GM19351 (cell line): ENCODE measurements at regions not wholly inside any gene's neighbourhood (a gene's known extent, or its start where the extent isn't known, plus 50 kb on each side); places are given as distances from the start of the nearest gene placed in this dataset.

Experiments
- ATAC-seq: cut with Tn5 transposase; IDR thresholded peaks from one replicate; pipeline ENCODE4 v1.9.1; 2021; ENCODE audit warnings: mild to moderate bottlenecking, moderate library complexity; ENCODE audit not compliant: unreplicated experiment

DNA sequence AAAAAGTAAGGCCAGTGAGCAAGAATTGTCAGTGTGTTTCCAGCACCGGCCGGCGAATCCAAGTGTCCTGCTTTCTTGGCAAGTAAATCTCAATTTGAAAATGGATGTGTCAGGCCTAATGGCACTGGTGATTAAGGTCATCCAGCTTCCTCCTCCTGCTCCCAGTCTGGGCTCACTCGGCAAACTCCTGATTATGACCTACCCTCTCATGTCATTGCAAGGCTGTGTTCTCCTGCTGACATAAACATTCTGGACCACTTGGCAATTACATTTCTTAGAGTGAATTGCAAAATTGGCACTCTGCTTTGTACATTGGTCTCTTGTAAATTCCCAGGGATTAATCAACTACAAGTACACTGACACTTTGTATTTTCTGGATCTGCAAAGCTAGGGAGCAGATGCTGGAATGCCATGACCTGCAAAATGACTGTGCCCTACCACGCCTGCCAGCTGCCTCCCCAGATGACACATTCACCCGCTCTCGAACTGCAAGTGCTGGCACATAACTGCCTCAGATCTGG, 473.8 kb downstream of the KIF20B start:
- no peak for ATAC-seq

DNA sequence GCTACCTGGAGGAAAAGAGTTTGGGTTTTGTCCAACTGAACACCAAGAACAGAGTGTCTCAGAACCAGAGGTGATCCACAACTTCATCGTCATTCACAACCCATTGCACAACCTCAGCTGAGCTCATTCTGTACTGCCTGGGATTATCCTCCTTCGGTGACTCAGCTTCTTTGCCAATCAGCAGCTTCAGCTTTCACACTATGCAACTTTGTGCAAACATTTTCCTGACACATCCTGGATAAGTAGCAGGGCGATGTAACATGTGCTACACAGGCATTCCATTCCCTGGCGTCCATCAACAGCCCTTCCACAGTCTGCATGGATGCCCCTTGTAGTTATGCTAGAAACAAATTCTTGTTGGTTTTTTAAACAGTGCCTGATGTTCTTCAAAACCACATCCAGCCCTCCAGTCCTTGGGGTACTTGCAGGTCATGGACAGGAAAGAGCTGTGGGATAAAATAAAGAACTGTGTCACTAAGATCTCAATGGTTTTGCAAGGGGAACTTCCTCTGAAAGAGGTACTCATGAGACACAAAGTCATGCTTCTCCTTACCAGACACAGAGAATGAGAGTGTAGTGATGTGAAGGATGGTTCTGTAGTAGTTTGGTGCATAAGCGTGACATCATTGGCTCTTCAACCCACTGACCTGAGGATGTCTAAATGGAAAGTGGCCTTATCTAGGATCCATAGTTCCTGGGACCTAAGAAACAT, 478.5 kb downstream of the KIF20B start:
- no peak for ATAC-seq

DNA sequence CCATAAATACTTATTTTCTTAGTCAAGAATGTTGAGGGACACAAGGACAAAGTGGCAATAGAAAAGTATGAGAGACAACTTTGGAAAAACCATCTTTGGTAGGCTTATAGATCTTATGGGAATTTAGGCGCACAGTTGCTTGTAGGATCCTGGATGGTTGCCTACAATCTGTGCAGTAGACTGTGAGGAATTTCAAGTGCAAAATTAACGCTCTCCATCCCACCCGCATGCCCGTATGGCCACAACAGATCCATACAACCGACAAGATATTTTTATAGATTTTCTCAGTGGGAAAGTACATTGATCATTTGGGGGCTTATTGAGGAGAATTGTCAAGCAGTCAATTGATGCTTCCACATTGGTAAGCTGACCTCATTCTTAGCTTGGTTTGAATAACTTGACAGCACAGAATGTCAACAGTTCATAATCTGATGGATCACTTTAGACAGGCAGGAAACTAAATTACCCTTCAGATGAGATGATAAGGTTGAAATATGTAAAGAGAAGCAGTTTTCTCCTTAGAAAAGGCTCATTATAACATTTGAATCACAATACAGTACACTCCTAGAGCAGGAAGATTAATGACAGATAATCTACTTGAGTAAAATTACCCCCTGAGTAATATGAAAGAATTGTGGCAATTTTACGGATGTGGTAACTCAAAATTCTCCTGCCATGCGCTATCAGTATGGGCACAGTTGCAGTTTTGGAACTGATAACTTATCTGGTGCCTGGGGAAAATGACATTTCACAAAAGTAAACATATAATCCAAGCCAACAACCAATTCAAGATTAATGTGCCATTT, 479.7 kb downstream of the KIF20B start:
- no peak for ATAC-seq

DNA sequence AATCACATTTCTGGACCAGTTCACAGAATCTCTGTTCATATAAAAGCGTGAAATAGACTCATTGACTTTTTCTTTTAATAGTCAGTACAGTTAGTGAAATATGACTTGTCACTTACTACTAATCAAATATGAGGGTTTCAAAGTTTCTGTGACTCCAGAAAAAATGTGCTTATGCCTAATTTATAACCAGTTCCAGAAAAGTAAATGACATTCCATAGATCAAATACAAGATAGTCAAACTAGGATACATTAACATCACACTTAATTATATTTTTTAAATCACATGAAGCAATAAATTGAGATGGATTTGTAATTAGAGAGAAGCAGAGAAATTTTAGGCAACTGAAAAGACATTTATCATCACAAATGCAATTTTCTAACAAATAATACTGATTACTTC, 491.4 kb downstream of the KIF20B start:
- no peak for ATAC-seq

DNA sequence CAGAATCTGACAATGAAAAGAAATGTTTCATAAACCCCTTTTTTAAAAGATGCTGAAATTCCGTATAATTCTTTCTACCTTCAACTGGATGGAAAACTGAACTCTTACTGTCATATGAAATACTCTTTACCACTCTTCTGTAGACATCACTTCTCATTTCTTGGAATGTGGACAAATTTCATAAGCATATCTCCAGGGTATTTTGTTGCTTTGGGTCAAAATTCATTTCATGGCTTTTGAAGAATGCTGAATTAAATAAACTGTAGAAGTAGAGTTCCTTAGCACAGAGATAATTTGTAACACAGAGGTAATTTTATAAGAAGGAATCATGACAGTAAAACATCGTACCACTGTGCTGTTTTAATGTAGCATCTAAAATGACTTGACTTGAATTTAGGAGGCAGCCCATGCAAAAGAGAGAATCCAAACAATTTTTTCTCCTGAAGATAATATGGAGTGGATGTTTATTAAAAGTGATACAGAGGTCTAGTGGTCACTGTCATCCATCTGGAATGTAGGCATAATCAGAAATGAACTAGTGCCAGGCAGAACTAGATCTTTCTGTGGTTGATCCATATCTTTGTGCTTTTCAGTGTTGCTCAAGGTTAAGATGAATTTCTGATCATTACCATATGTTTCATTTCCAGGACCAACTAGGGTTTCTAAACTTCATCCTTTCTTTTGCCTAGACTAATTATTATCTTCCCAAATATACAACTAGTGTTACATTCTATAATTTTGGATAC, 492.0 kb downstream of the KIF20B start:
- ATAC-seq, result no peak

DNA sequence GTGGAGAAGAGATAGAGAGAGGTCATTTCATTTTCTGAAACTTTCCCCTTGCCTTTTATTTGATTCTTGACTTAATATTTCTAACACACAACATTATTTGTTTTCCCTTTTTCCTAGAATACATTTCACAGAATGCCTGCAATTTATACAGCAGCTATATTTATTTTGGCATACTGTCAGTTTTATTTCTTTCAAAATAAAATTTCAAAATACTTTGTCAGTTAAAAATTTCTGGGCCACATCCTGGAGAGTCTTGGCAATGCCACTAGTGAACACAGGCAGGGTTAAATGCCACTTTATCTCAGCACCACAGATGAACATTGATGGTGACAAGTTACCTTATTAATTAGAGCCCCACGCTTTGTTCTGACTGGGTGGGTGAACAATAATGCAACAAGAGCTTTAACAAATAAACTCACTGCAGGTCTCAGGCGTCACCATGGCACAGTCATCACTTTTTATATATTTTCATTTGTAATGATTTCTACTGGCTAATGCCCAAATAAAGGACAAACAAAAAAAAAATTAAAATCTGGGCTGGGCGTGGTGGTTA, 494.0 kb downstream of the KIF20B start:
- no peak for ATAC-seq

DNA sequence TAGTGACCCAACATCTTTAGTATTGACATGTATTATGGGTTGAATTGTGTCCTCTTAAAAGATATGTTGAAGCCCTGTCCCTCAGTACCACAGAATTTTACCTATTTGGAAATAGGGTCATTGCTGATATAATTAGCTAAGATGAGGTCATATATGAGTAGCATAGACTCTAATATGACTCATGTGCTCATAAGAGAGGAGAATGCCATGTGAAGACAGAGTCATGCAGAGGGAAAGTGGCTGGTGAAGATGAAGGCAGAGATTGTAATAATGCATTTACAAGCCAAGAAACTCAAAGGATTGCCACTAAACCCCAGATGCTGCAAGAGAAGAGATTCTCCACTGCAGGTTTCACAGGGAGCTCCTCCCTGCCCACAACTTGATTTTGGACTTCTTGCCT, 496.4 kb downstream of the KIF20B start:
- no peak for ATAC-seq

DNA sequence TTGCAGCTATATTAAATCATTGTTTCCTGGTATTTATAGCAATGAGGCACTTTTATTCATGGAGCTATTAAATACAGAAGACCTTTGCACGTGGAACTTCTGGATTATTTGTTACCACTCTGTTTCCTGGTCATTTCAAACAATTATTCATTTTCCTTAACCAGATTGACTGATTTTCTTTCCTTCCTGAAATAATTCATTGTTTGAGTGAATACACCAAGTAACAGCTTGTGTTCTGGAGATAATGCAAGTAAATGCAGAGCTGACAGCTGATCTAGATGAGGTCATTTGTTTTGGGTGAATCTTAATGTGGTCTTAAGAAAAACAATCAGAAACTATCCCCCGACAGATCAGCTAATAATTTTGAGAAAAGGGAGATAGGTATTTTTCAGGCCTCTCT, 497.7 kb downstream of the KIF20B start:
- ATAC-seq, result no peak

DNA sequence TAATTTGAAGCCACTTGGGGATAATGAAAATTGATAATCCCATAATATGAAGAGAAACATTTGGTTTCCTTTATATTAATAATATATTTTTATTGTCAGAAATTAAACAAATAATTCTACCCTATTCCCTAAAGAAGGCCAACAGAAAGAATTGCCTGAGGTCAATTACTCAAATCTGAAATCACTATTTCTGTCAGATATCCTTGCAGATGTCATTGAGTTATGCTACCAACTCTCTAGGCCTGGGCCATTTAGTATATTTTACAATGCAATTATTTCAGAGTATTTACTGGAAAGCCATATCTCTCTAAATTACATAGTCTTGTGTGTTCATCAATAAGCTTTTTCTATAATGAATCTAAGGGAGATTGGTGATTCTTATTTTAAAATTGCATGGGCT, 498.1 kb downstream of the KIF20B start:
- ATAC-seq, result no peak

DNA sequence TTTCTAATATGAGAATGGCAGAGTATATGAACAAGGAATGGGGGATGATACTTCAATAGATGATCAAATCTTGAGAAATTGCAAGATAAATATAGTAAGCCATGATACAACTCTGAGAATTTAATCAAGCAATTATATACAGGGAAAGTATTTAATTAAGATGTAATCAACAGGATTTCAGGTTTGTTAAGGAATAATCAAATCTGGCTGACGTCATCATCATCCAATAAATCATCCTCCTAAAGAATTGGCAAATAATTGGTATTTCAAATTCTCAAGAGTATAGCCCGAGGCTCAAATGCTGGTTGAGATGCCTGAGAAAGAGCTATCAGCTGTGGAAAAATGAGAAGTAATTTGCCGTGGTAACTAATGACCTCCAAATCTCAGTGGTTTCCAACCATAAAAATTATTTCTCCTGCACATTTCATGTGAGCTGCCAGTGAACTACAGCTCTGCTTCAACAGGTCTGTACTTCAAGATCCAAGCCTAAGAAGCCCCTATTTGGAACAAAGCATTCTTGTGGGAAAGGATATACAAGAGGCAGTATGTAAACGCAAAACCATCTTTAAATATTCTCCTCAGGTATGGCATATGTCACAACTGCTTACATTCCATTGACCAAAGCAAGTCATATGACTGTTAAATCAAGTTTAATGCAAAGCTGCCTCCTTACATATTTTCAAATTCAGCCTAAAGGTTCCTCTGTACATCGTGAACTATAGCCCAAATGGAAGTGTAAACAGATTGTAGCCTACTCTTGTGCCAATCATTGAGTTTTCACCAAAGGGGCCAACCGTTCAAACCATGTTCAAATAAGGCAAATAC, 503.0 kb downstream of the KIF20B start:
- ATAC-seq, result no peak

DNA sequence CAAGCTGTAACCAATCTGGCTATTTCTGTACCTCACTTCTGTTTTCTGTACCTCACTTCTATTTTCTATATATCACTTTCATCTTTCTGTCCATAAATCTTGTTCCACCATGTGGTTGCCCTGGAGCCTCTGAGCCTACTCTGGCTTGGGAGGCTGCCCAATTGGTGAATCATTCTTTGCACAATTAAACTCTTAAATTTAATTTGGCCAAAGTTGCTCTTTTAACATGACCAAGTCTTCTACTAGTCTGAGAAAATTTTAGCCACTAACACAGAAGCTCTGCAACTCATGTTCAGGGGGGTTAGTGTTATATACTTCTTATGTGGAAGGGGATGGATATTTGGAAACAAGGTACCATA, 503.5 kb downstream of the KIF20B start:
- no peak for ATAC-seq

DNA sequence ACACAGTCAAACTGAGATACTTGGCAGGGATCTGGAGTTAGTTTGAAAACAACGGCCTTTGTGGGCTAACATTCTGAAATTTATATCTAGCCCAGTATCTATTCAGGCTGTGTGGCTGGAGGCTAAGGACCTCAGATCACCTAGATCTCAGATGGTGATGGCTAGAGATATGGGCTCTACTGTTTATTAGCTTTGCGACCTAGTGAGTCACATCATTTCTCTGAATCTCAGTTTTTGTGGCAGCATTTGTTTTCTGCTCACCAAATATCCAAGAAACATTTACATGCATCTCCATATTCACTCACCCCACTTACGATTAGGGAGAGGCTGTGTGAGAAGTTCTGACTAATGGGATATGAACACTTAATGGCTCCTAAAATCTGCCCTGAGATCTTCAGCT, 503.9 kb downstream of the KIF20B start:
- ATAC-seq, result no peak

DNA sequence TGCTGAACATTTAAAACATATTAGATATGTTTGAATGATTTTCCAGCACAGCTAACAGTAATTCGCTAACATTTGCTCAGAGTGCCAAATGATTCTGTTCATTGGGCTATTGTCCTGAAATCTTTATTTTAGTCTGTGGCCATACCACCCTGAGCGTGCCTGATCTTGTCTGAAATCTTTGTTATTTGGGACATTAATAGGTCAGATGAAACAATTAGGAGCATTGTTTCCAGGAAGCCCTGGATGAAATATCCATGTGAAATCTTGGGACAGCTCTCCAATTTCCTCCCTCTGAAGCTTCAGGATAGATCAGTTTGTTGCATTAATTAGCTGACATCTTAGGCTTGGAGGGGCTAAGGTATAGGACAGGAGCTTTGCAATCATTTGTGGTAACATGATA, 512.0 kb downstream of the KIF20B start:
- ATAC-seq, result no peak

DNA sequence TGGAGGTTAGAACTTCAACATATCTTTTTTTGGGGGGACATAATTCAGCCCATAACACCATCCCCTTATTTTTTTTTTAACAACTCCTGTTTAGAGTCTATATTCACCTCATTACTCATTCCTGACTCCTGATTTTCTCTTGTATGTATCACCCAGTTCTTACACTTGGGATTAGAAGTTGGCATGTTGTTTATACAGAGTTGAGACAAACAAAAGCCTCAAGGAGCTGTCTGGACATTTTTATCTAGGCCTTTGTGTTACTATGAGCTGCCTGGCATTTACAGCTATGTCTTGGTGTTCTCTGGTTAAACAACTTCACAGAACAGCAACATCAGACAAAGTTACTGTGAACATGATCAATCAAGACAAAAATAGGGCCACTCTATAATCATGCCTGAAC, 517.5 kb downstream of the KIF20B start:
- ATAC-seq, result no peak

DNA sequence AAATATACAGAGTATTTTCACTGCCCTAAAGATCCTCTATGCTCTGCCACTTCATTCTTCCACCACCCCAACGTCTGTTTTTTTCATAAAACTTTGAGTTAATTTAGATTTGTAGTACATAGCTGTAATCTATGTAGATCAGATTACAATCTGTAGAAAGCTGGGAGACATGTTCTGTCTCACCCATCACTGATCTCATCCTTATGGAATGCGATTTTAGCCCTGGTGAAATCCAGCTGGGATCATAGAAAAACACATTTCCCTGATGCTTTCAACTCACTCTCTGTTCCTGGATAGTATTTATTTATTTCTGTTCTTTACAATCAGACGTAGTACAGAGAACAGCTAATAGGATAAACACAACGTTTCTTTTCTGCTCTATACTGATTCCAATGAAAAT, 521.0 kb downstream of the KIF20B start:
- no peak for ATAC-seq

DNA sequence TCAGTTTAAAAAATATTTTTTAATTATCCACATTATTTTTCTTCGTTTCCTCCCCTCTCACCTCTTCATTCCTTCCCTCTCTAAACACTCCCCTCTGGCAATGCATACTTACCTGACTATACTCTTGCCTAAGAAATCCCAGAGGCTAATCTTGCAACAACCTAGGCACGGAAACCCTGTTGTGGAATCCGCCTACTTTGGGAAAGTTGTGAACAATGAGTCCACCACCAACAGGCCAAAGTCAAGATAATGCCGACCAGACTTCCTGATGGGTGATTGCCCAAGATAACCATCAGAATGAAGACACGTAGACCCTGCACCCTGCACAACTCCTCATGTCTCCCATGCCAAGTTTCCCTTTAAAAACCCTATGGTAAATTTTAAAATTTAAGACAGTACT, 521.5 kb downstream of the KIF20B start:
- ATAC-seq, result no peak

DNA sequence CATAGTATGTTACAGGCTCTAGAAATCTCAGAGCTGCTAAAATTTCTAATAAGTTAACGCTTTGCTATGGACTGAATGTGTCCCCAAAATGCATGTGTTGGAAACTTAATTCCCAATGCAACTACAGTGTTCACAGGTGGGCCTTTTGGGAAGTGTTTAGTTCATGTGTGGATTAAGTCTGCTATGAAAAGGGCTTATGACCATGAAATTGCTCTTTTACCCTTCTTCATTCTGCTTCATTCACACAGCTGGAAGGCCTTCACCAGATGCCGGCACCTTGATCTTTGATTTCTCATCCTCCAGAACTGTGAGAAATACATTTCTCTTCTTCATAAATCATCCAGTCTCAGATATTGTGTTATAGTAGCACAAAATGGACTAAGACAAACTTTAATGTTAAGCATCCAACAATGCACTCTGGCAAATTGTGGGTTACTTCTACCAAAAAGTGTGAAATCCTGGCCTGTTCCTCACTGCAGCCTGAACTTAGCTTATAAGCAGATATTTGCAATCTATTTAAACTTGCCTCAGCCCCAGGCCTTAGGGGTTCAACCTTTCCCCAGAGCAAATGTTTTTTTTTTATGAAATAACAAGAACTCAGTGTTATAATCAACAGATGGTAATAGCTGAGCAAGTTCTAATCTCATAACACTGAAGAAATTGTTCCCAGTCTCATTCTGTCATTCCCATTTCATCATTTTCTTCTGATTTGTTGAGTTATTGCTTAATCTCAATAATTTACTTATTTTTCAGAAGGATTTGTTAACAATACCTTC, 523.6 kb downstream of the KIF20B start:
- ATAC-seq, result no peak

DNA sequence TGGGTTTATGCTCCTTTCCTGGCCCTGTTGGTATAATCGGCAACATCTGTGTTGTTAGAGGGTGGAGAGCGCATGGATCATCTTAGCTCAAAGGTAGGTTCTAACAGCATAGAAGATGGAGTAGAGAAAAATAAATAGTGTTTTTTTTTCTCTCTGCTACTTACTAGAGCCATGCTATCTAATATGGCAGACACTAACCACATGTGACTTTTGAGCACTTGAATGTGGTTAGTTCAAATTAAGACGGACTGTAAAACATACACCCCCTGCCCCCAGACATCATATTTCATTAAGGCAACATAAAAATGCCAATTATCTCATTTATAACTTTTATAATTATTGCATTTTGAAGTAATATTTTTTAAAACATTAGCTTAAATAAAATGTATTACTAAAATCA, 525.1 kb downstream of the KIF20B start:
- no peak for ATAC-seq

DNA sequence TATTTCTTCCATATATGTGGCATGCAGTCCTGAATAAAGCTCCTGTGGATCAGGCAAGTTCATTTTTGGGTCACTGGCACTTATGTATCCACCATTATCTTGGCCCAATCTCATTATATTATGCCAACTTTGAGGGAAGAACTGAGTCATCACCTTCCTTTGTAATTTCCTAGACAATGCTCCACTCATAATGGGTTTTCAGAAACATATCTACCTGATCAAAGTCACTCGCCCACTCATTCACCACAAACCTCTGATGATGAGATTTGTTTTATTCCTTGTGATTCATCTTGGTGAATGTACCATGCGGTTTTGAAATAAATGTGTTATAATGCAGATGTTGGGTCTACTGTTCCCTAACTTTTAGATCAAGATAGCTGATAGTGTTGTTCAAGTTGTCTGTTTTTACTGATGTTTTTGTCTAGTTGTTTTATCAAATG, 525.8 kb downstream of the KIF20B start:
- no peak for ATAC-seq

DNA sequence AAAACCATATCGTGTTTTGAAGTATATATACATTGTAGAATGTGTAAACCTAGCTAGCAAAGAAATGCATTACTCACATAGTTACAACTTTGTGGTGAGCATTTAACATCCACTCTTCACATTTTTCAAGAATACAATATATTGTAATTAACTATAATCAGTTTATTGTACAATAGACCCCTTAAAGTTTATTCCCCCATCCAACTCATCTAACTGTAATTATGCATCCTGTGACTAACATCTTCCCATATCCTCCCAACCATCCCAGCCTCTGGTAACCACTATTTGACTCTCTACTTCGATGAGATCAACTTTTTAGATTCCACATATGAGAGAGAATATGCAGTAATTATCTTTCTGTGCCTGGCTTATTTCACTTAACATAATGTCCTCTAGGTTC, 526.4 kb downstream of the KIF20B start:
- ATAC-seq, result no peak
